Nephron (organoid): ENCODE measurements at regions not wholly inside any gene's neighbourhood (a gene's known extent, or its start where the extent isn't known, plus 50 kb on each side); places are given as distances from the start of the nearest gene placed in this dataset.

ENCODE experiments used
- H3K27ac Mint-ChIP-seq, 3 experiments: 2 replicates each; pipeline ENCODE4 v1.8.0; 2020; ENCODE audit warnings: mixed read lengths in 3 of 3, mild to moderate bottlenecking in 2 of 3, moderate library complexity in 1 of 3
- H3K27me3 Mint-ChIP-seq: 2 replicates; pipeline ENCODE4 v1.8.0; 2021; ENCODE audit warnings: low read depth, mild to moderate bottlenecking, moderate library complexity, mixed read lengths
- H3K36me3 Mint-ChIP-seq: 2 replicates; pipeline ENCODE4 v1.8.0; 2020; ENCODE audit warnings: low read depth, mixed read lengths
- H3K4me1 Mint-ChIP-seq: 2 replicates; pipeline ENCODE4 v1.8.0; 2020; ENCODE audit warnings: mixed read lengths
- H3K4me3 Mint-ChIP-seq, 3 experiments: 2 replicates each; pipeline ENCODE4 v1.8.0; 2020; ENCODE audit warnings: mild to moderate bottlenecking in 3 of 3, mixed read lengths in 3 of 3, moderate library complexity in 2 of 3
- H3K9me3 Mint-ChIP-seq: 2 replicates; pipeline ENCODE4 v1.8.0; 2020; ENCODE audit warnings: mixed read lengths
- TF ChIP-seq, protein P1 (sequence below), 3 experiments: fragments of 200-600 bp; sonication (generic); IDR thresholded peaks; one replicate each; pipeline ENCODE4 v1.5.0; 2021; ENCODE audit warnings: antibody characterized with exemption in 3 of 3; ENCODE audit not compliant: unreplicated experiment in 3 of 3

DNA sequence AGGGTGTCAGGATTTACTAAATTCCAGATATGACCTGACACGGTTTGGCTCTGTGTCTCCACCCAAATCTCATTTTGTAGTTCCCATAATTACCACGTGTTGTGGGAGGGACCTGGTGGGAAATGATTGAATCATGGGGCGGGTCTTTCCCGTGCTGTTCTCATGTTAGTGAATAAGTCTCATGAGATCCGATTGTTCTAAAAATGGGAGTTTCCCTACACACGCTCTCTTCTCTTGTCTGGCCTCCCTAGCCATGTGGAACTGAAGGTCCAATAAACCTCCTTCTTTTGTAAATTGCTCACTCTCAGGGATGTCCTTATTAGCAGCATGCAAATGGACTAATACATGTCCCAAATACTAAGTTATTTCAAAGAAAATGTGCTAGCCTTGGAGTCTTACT is 121.1 kb downstream of the CENPW start:
- no peak overlapping the region for H3K4me3 Mint-ChIP-seq
- TF ChIP-seq, protein P1, sequence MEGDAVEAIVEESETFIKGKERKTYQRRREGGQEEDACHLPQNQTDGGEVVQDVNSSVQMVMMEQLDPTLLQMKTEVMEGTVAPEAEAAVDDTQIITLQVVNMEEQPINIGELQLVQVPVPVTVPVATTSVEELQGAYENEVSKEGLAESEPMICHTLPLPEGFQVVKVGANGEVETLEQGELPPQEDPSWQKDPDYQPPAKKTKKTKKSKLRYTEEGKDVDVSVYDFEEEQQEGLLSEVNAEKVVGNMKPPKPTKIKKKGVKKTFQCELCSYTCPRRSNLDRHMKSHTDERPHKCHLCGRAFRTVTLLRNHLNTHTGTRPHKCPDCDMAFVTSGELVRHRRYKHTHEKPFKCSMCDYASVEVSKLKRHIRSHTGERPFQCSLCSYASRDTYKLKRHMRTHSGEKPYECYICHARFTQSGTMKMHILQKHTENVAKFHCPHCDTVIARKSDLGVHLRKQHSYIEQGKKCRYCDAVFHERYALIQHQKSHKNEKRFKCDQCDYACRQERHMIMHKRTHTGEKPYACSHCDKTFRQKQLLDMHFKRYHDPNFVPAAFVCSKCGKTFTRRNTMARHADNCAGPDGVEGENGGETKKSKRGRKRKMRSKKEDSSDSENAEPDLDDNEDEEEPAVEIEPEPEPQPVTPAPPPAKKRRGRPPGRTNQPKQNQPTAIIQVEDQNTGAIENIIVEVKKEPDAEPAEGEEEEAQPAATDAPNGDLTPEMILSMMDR (IDR thresholded peaks at IDR 0.05; ENCODE audit: unreplicated experiment in 3 of 3), result no peak
- H3K27me3 Mint-ChIP-seq, result no peaks in the 10 kb centered on the region
- H3K9me3 Mint-ChIP-seq, result peaks cover 3% of the 10 kb centered on the region
- no peak overlapping the region for H3K27ac Mint-ChIP-seq
- no peaks in the 10 kb centered on the region for H3K4me1 Mint-ChIP-seq
- no peaks in the 10 kb centered on the region for H3K36me3 Mint-ChIP-seq

DNA sequence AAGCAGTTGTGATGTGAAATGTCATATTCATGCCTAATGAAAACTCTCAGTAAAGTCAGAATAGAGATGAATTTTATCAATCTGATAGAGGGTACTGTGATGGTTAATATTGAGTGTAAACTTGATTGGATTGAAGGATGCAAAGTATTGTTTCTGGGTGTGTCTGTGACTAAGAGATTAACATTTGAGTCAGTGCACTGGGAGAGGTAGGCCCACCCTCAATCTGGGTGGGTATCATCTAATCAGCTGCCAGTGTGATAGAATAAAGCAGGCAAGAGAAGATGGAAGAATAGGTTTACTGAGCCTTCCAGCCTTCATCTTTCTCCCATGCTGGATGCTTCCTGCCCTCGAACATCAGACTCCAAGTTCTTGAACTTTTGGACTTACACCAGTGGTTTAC is 124.3 kb downstream of the CENPW start:
- H3K36me3 Mint-ChIP-seq, result no peaks in the 10 kb centered on the region
- H3K4me3 Mint-ChIP-seq, result no peak overlapping the region
- H3K9me3 Mint-ChIP-seq, result peaks cover 5% of the 10 kb centered on the region
- H3K27ac Mint-ChIP-seq, result no peak overlapping the region
- no peaks in the 10 kb centered on the region for H3K4me1 Mint-ChIP-seq
- TF ChIP-seq, protein P1 (IDR thresholded peaks at IDR 0.05; ENCODE audit: unreplicated experiment in 3 of 3), result no peak
- no peaks in the 10 kb centered on the region for H3K27me3 Mint-ChIP-seq

DNA sequence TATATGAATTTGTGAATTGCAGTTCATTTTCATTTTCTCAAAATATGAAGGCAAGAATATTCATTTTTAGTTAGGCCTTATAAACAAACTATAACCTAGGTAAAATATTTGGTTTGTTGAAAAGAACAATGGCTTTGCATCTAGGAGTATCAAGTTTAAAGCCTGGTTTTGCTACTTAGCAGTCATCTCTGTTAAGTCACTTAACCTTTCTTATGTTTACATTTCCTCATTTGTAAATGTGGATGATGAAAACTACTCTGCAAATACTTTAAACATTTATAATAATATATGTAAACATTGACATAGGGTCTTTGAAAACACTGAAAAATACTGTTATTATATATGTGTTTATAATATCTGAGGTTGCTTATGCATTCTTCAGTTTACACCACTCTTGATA is 135.5 kb downstream of the CENPW start:
- Mint-ChIP-seq H3K27me3 (no peaks in the 10 kb centered on the region), H3K4me1 (no peaks in the 10 kb centered on the region), H3K27ac (no peak overlapping the region), H3K4me3 (no peak overlapping the region), H3K9me3 (peaks cover 3% of the 10 kb centered on the region), H3K36me3 (no peaks in the 10 kb centered on the region)
- TF ChIP-seq, protein P1 (IDR thresholded peaks at IDR 0.05; ENCODE audit: unreplicated experiment in 3 of 3), result no peak

DNA sequence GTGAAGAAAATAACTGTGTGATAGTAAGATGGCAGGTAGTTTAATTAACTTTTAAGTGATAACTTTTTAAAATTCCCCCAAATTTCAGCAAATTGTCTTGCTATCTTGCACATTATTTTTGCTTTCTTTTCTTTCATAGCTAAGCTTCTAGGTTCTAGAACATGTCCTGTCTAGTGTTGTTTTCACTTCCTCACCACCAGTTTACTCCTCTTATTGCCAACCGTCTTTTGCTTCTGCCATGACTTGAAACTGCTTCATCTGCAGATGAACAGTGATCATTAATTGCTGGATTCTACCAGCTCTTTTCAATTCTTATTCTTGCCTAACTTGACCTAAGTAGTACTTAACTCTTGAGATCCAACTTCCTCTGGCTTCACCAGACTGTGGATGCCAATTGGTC is 137.8 kb downstream of the CENPW start:
- no peaks in the 10 kb centered on the region for H3K9me3 Mint-ChIP-seq
- H3K4me3 Mint-ChIP-seq, result no peak overlapping the region
- H3K27me3 Mint-ChIP-seq, result no peaks in the 10 kb centered on the region
- H3K36me3 Mint-ChIP-seq, result no peaks in the 10 kb centered on the region
- TF ChIP-seq, protein P1 (IDR thresholded peaks at IDR 0.05; ENCODE audit: unreplicated experiment in 3 of 3), result no peak
- H3K4me1 Mint-ChIP-seq, result peaks cover 6% of the 10 kb centered on the region
- H3K27ac Mint-ChIP-seq, result no peak overlapping the region

DNA sequence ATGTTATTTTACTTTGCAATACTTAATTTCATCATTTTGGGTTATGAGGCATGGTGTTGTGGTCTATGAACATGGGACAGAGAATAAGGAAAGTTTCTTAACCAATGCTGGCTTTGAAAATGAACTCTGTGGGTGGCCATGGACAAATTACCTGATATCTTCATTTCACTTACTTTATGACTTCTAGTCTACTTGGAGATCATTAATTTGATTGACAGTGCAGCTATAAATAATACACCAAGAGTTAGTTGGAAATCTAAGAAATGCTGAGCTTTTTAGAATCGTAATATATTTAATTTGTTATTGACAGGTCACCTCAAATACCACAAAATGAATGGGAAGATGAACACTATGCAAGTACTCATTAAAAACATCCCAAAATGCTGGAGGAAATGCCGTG is 140.4 kb downstream of the CENPW start:
- no peak overlapping the region for H3K4me3 Mint-ChIP-seq
- H3K36me3 Mint-ChIP-seq, result no peaks in the 10 kb centered on the region
- no peaks in the 10 kb centered on the region for H3K27me3 Mint-ChIP-seq
- H3K9me3 Mint-ChIP-seq, result no peaks in the 10 kb centered on the region
- peaks cover 6% of the 10 kb centered on the region for H3K4me1 Mint-ChIP-seq
- TF ChIP-seq, protein P1 (IDR thresholded peaks at IDR 0.05; ENCODE audit: unreplicated experiment in 3 of 3), result no peak
- H3K27ac Mint-ChIP-seq, result no peak overlapping the region

DNA sequence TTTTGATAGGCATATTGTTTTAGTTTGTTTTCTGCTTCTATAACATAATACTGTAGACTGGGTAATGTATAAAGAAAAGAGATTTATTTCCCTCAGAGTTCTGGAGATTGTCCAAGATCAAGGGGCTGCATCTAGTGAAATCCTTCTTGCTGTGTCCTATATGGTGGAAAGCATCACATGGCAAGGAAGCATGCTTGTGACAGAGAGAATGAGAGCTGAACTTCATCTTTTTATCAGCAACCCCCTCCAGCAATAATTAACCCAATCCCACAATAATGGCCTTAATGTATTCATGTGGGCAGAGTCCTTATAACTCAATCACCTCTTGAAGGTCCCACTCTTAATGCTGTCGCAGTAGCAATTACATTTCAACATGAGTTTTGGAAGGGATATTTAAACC is 141.4 kb downstream of the CENPW start:
- Mint-ChIP-seq H3K4me3 (no peak overlapping the region), H3K27me3 (no peaks in the 10 kb centered on the region), H3K27ac (peak overlapping the region in 2 of 3 experiments; percentile 11 to 32), H3K9me3 (peaks cover 4% of the 10 kb centered on the region), H3K36me3 (no peaks in the 10 kb centered on the region), H3K4me1 (peaks cover 6% of the 10 kb centered on the region)
- TF ChIP-seq, protein P1 (IDR thresholded peaks at IDR 0.05; ENCODE audit: unreplicated experiment in 3 of 3), result no peak
